ENCODE measurements at regions not wholly inside any gene's neighbourhood (a gene's known extent, or its start where the extent isn't known, plus 50 kb on each side); places are given as distances from the start of the nearest gene placed in this dataset.

DNA sequence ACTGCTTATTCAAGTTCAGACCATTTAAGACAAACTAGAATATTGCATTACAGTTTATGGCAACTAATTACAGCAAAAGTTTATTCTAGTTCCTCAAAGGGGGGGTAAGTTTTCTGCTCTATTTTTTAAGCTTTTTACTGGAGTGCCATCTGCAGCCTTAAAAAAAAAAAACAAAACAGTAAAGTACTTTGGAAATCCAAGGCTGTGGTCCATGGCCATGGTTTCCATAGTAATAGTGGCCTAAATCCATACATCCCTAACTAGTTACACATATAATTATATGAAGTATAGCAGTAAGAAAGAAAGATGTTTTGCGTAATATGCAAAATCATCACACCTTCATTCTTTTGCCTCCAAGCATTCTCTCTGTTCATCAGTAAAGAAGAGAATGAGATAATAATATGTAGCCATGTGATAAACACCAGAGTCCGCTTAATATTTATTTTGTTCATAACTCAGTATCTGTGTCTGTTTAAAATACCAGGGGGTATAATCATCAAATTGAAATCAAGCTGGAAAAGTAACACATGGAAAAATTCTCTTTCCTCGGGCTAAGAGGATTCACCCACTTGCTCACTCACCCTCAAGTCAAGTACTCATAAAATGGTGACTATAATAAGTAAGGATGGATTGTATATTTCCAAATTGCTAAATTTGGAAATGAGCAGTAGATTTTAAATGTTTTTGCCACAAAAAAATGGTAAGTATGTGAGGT, 301.1 kb upstream of the RND3 start:
- Histone ChIP-seq H3K4me1 (ENCODE audit: low read depth) (no peaks in the 10 kb centered on the region), H3K9me3 (no peaks in the 10 kb centered on the region), H3K36me3 (ENCODE audit: low read depth) (no peaks in the 10 kb centered on the region), H3K4me3 (no peak overlapping the region)
- TF ChIP-seq, protein P1, sequence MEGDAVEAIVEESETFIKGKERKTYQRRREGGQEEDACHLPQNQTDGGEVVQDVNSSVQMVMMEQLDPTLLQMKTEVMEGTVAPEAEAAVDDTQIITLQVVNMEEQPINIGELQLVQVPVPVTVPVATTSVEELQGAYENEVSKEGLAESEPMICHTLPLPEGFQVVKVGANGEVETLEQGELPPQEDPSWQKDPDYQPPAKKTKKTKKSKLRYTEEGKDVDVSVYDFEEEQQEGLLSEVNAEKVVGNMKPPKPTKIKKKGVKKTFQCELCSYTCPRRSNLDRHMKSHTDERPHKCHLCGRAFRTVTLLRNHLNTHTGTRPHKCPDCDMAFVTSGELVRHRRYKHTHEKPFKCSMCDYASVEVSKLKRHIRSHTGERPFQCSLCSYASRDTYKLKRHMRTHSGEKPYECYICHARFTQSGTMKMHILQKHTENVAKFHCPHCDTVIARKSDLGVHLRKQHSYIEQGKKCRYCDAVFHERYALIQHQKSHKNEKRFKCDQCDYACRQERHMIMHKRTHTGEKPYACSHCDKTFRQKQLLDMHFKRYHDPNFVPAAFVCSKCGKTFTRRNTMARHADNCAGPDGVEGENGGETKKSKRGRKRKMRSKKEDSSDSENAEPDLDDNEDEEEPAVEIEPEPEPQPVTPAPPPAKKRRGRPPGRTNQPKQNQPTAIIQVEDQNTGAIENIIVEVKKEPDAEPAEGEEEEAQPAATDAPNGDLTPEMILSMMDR (IDR thresholded peaks at IDR 0.05): no peak
- intact Hi-C loops (cut with DNase I, micrococcal nuclease): no loop called here
- no peak for DNase-seq
- ATAC-seq: no peak

DNA sequence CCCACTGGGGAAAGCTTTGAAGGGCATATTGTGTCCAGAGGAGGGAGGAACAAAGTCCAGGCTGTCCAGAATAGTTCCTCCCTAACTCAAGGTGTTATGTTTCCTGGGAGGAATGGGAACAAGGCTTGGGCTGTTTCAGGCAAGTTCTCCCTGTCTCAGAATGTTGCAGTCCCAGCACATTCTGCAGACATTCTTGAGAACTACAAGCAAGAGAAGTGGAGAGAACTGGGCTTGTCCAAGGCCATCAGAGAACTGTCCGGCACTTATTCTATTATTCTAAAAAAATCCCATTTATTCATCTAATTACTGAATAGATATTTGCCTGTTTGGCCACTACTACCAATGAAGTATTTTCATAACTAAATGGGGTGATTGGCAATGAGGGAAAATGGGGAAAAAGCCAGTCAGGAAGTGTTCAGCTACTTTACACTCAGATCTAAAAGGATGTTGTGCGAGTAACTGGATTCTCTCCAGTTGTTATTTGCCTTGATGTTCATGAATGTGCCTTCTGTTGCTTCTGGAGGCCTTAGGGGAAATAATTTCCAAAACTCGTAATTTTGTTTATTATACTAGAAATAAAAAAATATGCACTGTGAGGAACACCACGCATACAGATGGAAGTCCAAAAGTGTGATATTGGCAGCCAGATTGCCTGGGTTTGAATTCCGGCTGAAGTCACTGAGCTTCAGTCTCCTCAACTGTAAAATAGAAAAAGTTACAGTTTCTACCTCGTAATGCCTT, 300.1 kb upstream of the RND3 start:
- DNase-seq (no peak), ATAC-seq (no peak)
- no peaks in the 10 kb centered on the region for H3K4me1 ChIP-seq (ENCODE audit: low read depth)
- no peaks in the 10 kb centered on the region for H3K36me3 ChIP-seq (ENCODE audit: low read depth)
- no peak overlapping the region for H3K4me3 ChIP-seq
- intact Hi-C loops (cut with DNase I, micrococcal nuclease): no loop called here
- TF ChIP-seq, protein P1 (IDR thresholded peaks at IDR 0.05): no peak
- no peaks in the 10 kb centered on the region for H3K9me3 ChIP-seq

DNA sequence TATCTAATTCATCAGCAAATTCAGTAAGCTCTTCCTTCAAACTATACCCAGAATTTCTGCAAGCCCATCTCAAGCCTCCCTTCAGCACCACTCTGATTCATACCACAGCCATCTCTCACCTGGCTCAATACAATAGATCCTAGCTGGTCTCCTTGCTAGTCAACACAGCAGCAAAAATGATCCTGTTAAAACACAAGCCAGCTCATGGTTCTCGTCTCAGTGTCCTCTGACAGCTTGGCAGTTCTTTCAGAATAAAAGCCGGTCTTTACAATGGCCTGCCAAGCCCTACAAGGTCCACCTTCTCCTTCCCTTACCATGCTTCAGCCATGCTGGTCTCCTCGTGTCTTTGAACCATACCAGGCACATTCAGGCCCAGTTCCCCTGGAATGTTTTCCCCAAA, 296.9 kb upstream of the RND3 start:
- H3K4me3 ChIP-seq: no peak overlapping the region
- intact Hi-C loops (cut with DNase I, micrococcal nuclease): no loop called here
- no peaks in the 10 kb centered on the region for H3K9me3 ChIP-seq
- ATAC-seq (no peak), DNase-seq (no peak)
- TF ChIP-seq, protein P1 (IDR thresholded peaks at IDR 0.05): no peak
- no peaks in the 10 kb centered on the region for H3K36me3 ChIP-seq (ENCODE audit: low read depth)
- H3K4me1 ChIP-seq (ENCODE audit: low read depth): no peaks in the 10 kb centered on the region

DNA sequence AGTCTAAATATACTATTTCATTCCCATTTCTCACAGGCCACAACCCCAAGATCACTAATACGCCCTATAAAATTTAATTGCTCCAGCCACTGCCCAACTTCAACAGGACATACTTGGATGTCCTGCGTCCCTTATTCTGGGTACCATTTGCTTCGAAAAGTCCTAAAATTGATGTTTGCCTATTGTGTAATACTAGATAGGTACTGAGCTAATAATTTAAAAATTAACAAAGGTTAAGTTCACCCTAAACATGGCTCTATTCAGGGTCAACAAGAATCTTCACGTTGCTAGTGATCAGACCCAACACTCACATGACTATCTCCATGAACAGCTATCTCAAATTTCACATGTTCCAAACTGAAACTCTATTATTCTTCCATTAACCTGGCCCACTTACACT, 296.4 kb upstream of the RND3 start:
- intact Hi-C loops (cut with DNase I, micrococcal nuclease): no loop called here
- no peaks in the 10 kb centered on the region for H3K9me3 ChIP-seq
- H3K4me1 ChIP-seq (ENCODE audit: low read depth): no peaks in the 10 kb centered on the region
- DNase-seq: no peak
- ATAC-seq: no peak
- TF ChIP-seq, protein P1 (IDR thresholded peaks at IDR 0.05): no peak
- H3K4me3 ChIP-seq: no peak overlapping the region
- H3K36me3 ChIP-seq (ENCODE audit: low read depth): no peaks in the 10 kb centered on the region

DNA sequence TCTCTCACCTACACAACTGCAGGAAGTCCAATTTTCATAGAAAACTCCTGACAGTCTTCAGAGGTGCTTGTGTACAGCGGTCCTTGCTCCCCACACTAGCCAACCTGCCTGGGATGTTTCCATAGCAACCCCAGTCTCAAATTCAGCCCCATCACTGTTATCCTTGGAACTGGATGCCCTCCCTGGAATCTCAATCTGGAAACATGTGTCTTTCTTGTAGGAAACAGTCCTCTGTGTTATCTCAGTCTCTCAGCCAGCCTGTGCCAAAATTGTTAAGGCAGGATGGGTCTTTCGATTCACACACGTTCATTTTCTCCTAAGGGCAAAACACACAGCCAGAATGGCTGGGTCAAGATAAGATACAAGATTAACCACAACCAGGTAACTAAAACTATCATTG, 295.5 kb upstream of the RND3 start:
- DNase-seq (no peak), ATAC-seq (no peak)
- H3K36me3 ChIP-seq (ENCODE audit: low read depth): no peaks in the 10 kb centered on the region
- TF ChIP-seq, protein P1 (IDR thresholded peaks at IDR 0.05): no peak
- intact Hi-C loops (cut with DNase I, micrococcal nuclease): no loop called here
- no peak overlapping the region for H3K4me3 ChIP-seq
- no peaks in the 10 kb centered on the region for H3K4me1 ChIP-seq (ENCODE audit: low read depth)
- H3K9me3 ChIP-seq: no peaks in the 10 kb centered on the region

All from mucosa of descending colon (tissue), 3 donors.